Lower leg skin (tissue), 4 donors: ENCODE measurements at regions not wholly inside any gene's neighbourhood (a gene's known extent, or its start where the extent isn't known, plus 50 kb on each side); places are given as distances from the start of the nearest gene placed in this dataset.

Source experiments
- DNase-seq, 2 donors: peaks; one replicate each; pipeline ENCODE4 v3.0.0-alpha.2; 2019; ENCODE audit warnings: low spot score in 2 of 2
- H3K4me3 ChIP-seq: fragments of 200-600 bp; sonication (generic); 2 replicates; pipeline ENCODE4 v1.5.1; 2017; ENCODE audit warnings: mild to moderate bottlenecking, low read depth; ENCODE audit not compliant: poor library complexity, severe bottlenecking
- POLR2A ChIP-seq, 2 donors: fragments of 450-650 bp; IDR thresholded peaks; one replicate each; pipeline ENCODE4 v1.6.1; 2016 to 2017; ENCODE audit warnings: antibody characterized with exemption in 2 of 2, mild to moderate bottlenecking in 1 of 2, moderate library complexity in 1 of 2
- WGBS, 2 donors: methylation state at CpG; one replicate each; pipeline ENCODE4 v1.1.5; 2018; 5-methylcytosine and 5-hydroxymethylcytosine counted together
- intact Hi-C: fragments of 100-400 bp; cut with DNase I; formaldehyde crosslinking; loops from one replicate; pipeline ENCODE4 v1.15.0; 2023; ENCODE audit warnings: low total_unique reads
- TF ChIP-seq, protein P1 (sequence below), 3 donors: fragments of 450-650 bp; IDR thresholded peaks; one replicate each; pipeline ENCODE4 v1.5.1; 2016; ENCODE audit warnings: antibody characterized with exemption in 3 of 3, mild to moderate bottlenecking in 3 of 3, moderate library complexity in 2 of 3

GRCh38 chr18:38664929-38665328 lies 1099.3 kb upstream of the CELF4 start:
- WGBS, 2 donors, result 63 to 77% methylated on average over 1 of the region's 1 CpG
- no peak for DNase-seq
- no peak for TF ChIP-seq POLR2A (IDR thresholded peaks at IDR 0.05)
- TF ChIP-seq, protein P1, sequence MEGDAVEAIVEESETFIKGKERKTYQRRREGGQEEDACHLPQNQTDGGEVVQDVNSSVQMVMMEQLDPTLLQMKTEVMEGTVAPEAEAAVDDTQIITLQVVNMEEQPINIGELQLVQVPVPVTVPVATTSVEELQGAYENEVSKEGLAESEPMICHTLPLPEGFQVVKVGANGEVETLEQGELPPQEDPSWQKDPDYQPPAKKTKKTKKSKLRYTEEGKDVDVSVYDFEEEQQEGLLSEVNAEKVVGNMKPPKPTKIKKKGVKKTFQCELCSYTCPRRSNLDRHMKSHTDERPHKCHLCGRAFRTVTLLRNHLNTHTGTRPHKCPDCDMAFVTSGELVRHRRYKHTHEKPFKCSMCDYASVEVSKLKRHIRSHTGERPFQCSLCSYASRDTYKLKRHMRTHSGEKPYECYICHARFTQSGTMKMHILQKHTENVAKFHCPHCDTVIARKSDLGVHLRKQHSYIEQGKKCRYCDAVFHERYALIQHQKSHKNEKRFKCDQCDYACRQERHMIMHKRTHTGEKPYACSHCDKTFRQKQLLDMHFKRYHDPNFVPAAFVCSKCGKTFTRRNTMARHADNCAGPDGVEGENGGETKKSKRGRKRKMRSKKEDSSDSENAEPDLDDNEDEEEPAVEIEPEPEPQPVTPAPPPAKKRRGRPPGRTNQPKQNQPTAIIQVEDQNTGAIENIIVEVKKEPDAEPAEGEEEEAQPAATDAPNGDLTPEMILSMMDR (IDR thresholded peaks at IDR 0.05), result no peak
- no peak overlapping the region for H3K4me3 ChIP-seq
- intact Hi-C loops, result loop anchor here (2.0 kb wide), 1 partner anchor 240 kb away; no protein-coding TSS in a partner anchor

DNA sequence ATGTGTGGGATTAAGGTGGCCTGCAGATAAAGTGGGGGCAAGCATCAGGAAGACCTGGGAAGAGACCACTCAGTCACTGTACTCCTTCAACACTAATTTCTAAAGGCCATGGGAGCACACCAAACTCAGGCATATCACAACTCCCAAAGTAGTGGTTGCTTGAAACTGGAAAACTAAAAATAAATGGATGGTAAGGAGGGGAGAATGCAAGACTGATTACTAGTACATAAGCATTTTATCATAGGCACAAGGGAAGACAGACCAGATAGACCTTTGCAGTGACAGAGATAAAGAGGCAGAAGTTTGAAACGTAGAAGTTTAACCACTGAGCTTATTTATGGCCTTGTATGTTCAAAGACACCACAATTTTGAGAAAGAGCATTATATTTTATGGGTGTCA lies 1098.1 kb upstream of the CELF4 start:
- no peak overlapping the region for H3K4me3 ChIP-seq
- TF ChIP-seq POLR2A (IDR thresholded peaks at IDR 0.05), result no peak
- TF ChIP-seq, protein P1 (IDR thresholded peaks at IDR 0.05), result no peak
- whole genome bisulfite sequencing, 2 donors, result 72 to 79% methylated on average over 1 of the region's 1 CpG
- no peak for DNase-seq
- intact Hi-C loops, result loop anchor here (2.0 kb wide), 1 partner anchor 241 kb away; no protein-coding TSS in a partner anchor

GRCh38 chr18:38663270-38663669 lies 1097.7 kb upstream of the CELF4 start:
- no peak for DNase-seq
- TF ChIP-seq POLR2A (IDR thresholded peaks at IDR 0.05), result no peak
- TF ChIP-seq, protein P1 (IDR thresholded peaks at IDR 0.05), result no peak
- no peak overlapping the region for H3K4me3 ChIP-seq
- intact Hi-C loops, result no loop called here

- no peak for DNase-seq
- intact Hi-C loops, result loop anchor here (10.0 kb wide), 1 partner anchor 390 kb away; no protein-coding TSS in a partner anchor
- WGBS, 2 donors, result 35 to 36% methylated on average over 8 of the region's 8 CpGs
- TF ChIP-seq POLR2A (IDR thresholded peaks at IDR 0.05), result no peak
- TF ChIP-seq, protein P1 (IDR thresholded peaks at IDR 0.05), result no peak
- H3K4me3 ChIP-seq, result no peak overlapping the region
These were observed 1089.3 kb upstream of the CELF4 start for GRCh38 chr18:38654946-38655345.

- intact Hi-C loops, result loop anchor here (10.0 kb wide), 1 partner anchor 393 kb away; no protein-coding TSS in a partner anchor
- no peak for DNase-seq
- WGBS, 2 donors, result 89 to 93% methylated on average over 4 of the region's 4 CpGs
- H3K4me3 ChIP-seq, result no peak overlapping the region
- TF ChIP-seq, protein P1 (IDR thresholded peaks at IDR 0.05), result no peak
- no peak for TF ChIP-seq POLR2A (IDR thresholded peaks at IDR 0.05)
These were observed 1086.1 kb upstream of the CELF4 start for GRCh38 chr18:38651736-38652135.

DNA sequence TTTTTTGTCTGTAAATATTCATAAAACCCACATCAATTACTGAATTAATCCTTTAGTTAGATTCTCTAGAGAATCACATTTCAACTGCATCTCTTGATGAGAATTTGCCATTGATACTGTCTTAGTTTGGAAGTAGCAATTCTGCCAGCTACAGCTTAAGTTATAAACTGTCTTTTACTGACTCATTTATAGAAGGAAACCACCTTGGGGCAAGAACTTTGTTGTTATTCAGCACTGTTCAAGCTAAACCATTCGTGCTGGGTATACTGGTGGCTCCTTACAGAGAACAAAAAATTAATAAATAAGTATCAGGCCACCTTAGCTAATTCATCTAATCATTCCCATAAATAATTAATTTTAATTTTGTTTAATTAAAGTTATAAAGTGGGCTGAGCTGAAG lies 1082.6 kb upstream of the CELF4 start:
- no peak for DNase-seq
- 33 to 34% methylated on average over 1 of the region's 1 CpG for WGBS, 2 donors
- no peak overlapping the region for H3K4me3 ChIP-seq
- no peak for TF ChIP-seq POLR2A (IDR thresholded peaks at IDR 0.05)
- TF ChIP-seq, protein P1 (IDR thresholded peaks at IDR 0.05), result no peak
- intact Hi-C loops, result no loop called here
